ENCODE measurements at regions not wholly inside any gene's neighbourhood (a gene's known extent, or its start where the extent isn't known, plus 50 kb on each side); places are given as distances from the start of the nearest gene placed in this dataset.

GRCh38 chr20:17042122-17042521, 184.7 kb upstream of the PCSK2 start:
- Mint-ChIP-seq H3K36me3 (ENCODE audit: low read depth) (no peaks in the 10 kb centered on the region), H3K4me1 (no peaks in the 10 kb centered on the region), H3K9me3 (peaks cover 7% of the 10 kb centered on the region), H3K4me3 (no peak overlapping the region), H3K27me3 (peaks cover 6% of the 10 kb centered on the region), H3K27ac (no peak overlapping the region)
- ATAC-seq (replicated peaks) = no peak

- H3K9me3 Mint-ChIP-seq = peaks cover 6% of the 10 kb centered on the region
- ATAC-seq (replicated peaks) = no peak
- no peak overlapping the region for H3K27ac Mint-ChIP-seq
- no peaks in the 10 kb centered on the region for H3K4me1 Mint-ChIP-seq
- H3K36me3 Mint-ChIP-seq (ENCODE audit: low read depth) = no peaks in the 10 kb centered on the region
- no peaks in the 10 kb centered on the region for H3K27me3 Mint-ChIP-seq
- no peak overlapping the region for H3K4me3 Mint-ChIP-seq
Observed at GRCh38 chr20:17043323-17043722, 183.5 kb upstream of the PCSK2 start.

GRCh38 chr20:17044891-17045290, 181.9 kb upstream of the PCSK2 start:
- H3K36me3 Mint-ChIP-seq (ENCODE audit: low read depth) = no peaks in the 10 kb centered on the region
- no peak overlapping the region for H3K4me3 Mint-ChIP-seq
- H3K27ac Mint-ChIP-seq = no peak overlapping the region
- H3K4me1 Mint-ChIP-seq = no peaks in the 10 kb centered on the region
- H3K9me3 Mint-ChIP-seq = peaks cover 4% of the 10 kb centered on the region
- no peak for ATAC-seq (replicated peaks)
- H3K27me3 Mint-ChIP-seq = no peaks in the 10 kb centered on the region

GRCh38 chr20:17059465-17059864, 167.4 kb upstream of the PCSK2 start:
- ATAC-seq (replicated peaks) = no peak
- H3K4me3 Mint-ChIP-seq = no peak overlapping the region
- H3K27me3 Mint-ChIP-seq = no peaks in the 10 kb centered on the region
- no peaks in the 10 kb centered on the region for H3K4me1 Mint-ChIP-seq
- H3K36me3 Mint-ChIP-seq (ENCODE audit: low read depth) = no peaks in the 10 kb centered on the region
- H3K9me3 Mint-ChIP-seq = peaks cover 12% of the 10 kb centered on the region
- H3K27ac Mint-ChIP-seq = no peak overlapping the region

- H3K9me3 Mint-ChIP-seq = peaks cover 8% of the 10 kb centered on the region
- no peaks in the 10 kb centered on the region for H3K36me3 Mint-ChIP-seq (ENCODE audit: low read depth)
- ATAC-seq (replicated peaks) = no peak
- H3K4me1 Mint-ChIP-seq = no peaks in the 10 kb centered on the region
- no peaks in the 10 kb centered on the region for H3K27me3 Mint-ChIP-seq
- no peak overlapping the region for H3K4me3 Mint-ChIP-seq
- H3K27ac Mint-ChIP-seq = no peak overlapping the region
Observed at GRCh38 chr20:17061715-17062114, 165.1 kb upstream of the PCSK2 start.

- no peak for ATAC-seq (replicated peaks)
- H3K27me3 Mint-ChIP-seq = no peaks in the 10 kb centered on the region
- H3K36me3 Mint-ChIP-seq (ENCODE audit: low read depth) = no peaks in the 10 kb centered on the region
- no peak overlapping the region for H3K4me3 Mint-ChIP-seq
- no peaks in the 10 kb centered on the region for H3K4me1 Mint-ChIP-seq
- H3K27ac Mint-ChIP-seq = no peak overlapping the region
- H3K9me3 Mint-ChIP-seq = peaks cover 2% of the 10 kb centered on the region
Observed at GRCh38 chr20:17062712-17063111, 164.1 kb upstream of the PCSK2 start.

- Mint-ChIP-seq H3K4me1 (no peaks in the 10 kb centered on the region), H3K36me3 (ENCODE audit: low read depth) (no peaks in the 10 kb centered on the region), H3K9me3 (peaks cover 4% of the 10 kb centered on the region), H3K4me3 (no peak overlapping the region), H3K27ac (no peak overlapping the region), H3K27me3 (no peaks in the 10 kb centered on the region)
- no peak for ATAC-seq (replicated peaks)
Observed at GRCh38 chr20:17066902-17067301, 159.9 kb upstream of the PCSK2 start.

GRCh38 chr20:17068084-17068711, 158.6 kb upstream of the PCSK2 start:
- no peaks in the 10 kb centered on the region for H3K27me3 Mint-ChIP-seq
- peaks cover 7% of the 10 kb centered on the region for H3K9me3 Mint-ChIP-seq
- H3K27ac Mint-ChIP-seq = no peak overlapping the region
- no peaks in the 10 kb centered on the region for H3K36me3 Mint-ChIP-seq (ENCODE audit: low read depth)
- H3K4me1 Mint-ChIP-seq = no peaks in the 10 kb centered on the region
- ATAC-seq (replicated peaks) = no peak
- H3K4me3 Mint-ChIP-seq = no peak overlapping the region

- no peak for ATAC-seq (replicated peaks)
- no peak overlapping the region for H3K4me3 Mint-ChIP-seq
- peaks cover 8% of the 10 kb centered on the region for H3K9me3 Mint-ChIP-seq
- no peak overlapping the region for H3K27ac Mint-ChIP-seq
- no peaks in the 10 kb centered on the region for H3K27me3 Mint-ChIP-seq
- H3K4me1 Mint-ChIP-seq = no peaks in the 10 kb centered on the region
- H3K36me3 Mint-ChIP-seq (ENCODE audit: low read depth) = no peaks in the 10 kb centered on the region
Observed at GRCh38 chr20:17077030-17077429, 149.8 kb upstream of the PCSK2 start.

- H3K27me3 Mint-ChIP-seq = no peaks in the 10 kb centered on the region
- H3K9me3 Mint-ChIP-seq = peaks cover 9% of the 10 kb centered on the region
- no peaks in the 10 kb centered on the region for H3K36me3 Mint-ChIP-seq (ENCODE audit: low read depth)
- no peak overlapping the region for H3K27ac Mint-ChIP-seq
- H3K4me1 Mint-ChIP-seq = no peaks in the 10 kb centered on the region
- ATAC-seq (replicated peaks) = no peak
- H3K4me3 Mint-ChIP-seq = no peak overlapping the region
Observed at GRCh38 chr20:17083738-17084137, 143.1 kb upstream of the PCSK2 start.

- H3K27me3 Mint-ChIP-seq = no peaks in the 10 kb centered on the region
- no peak overlapping the region for H3K4me3 Mint-ChIP-seq
- no peak for ATAC-seq (replicated peaks)
- H3K27ac Mint-ChIP-seq = no peak overlapping the region
- H3K4me1 Mint-ChIP-seq = no peaks in the 10 kb centered on the region
- peaks cover 9% of the 10 kb centered on the region for H3K9me3 Mint-ChIP-seq
- no peaks in the 10 kb centered on the region for H3K36me3 Mint-ChIP-seq (ENCODE audit: low read depth)
Observed at GRCh38 chr20:17084909-17085308, 141.9 kb upstream of the PCSK2 start.

- Mint-ChIP-seq H3K27ac (no peak overlapping the region), H3K4me1 (no peaks in the 10 kb centered on the region), H3K27me3 (no peaks in the 10 kb centered on the region), H3K9me3 (peaks cover 11% of the 10 kb centered on the region), H3K36me3 (ENCODE audit: low read depth) (no peaks in the 10 kb centered on the region), H3K4me3 (no peak overlapping the region)
- ATAC-seq (replicated peaks) = no peak
Observed at GRCh38 chr20:17093782-17094181, 133.1 kb upstream of the PCSK2 start.

GRCh38 chr20:17097603-17098002, 129.2 kb upstream of the PCSK2 start:
- no peak overlapping the region for H3K27ac Mint-ChIP-seq
- no peak for ATAC-seq (replicated peaks)
- H3K9me3 Mint-ChIP-seq = peaks cover 15% of the 10 kb centered on the region
- no peaks in the 10 kb centered on the region for H3K36me3 Mint-ChIP-seq (ENCODE audit: low read depth)
- no peaks in the 10 kb centered on the region for H3K4me1 Mint-ChIP-seq
- H3K27me3 Mint-ChIP-seq = no peaks in the 10 kb centered on the region
- H3K4me3 Mint-ChIP-seq = no peak overlapping the region

GRCh38 chr20:17100506-17100905, 126.3 kb upstream of the PCSK2 start:
- peaks cover 15% of the 10 kb centered on the region for H3K9me3 Mint-ChIP-seq
- H3K36me3 Mint-ChIP-seq (ENCODE audit: low read depth) = no peaks in the 10 kb centered on the region
- H3K27me3 Mint-ChIP-seq = no peaks in the 10 kb centered on the region
- H3K4me3 Mint-ChIP-seq = no peak overlapping the region
- ATAC-seq (replicated peaks) = no peak
- no peaks in the 10 kb centered on the region for H3K4me1 Mint-ChIP-seq
- H3K27ac Mint-ChIP-seq = no peak overlapping the region

- H3K9me3 Mint-ChIP-seq = peaks cover 7% of the 10 kb centered on the region
- H3K36me3 Mint-ChIP-seq (ENCODE audit: low read depth) = no peaks in the 10 kb centered on the region
- H3K27ac Mint-ChIP-seq = no peak overlapping the region
- ATAC-seq (replicated peaks) = no peak
- H3K4me3 Mint-ChIP-seq = no peak overlapping the region
- H3K4me1 Mint-ChIP-seq = no peaks in the 10 kb centered on the region
- no peaks in the 10 kb centered on the region for H3K27me3 Mint-ChIP-seq
Observed at GRCh38 chr20:17107127-17107526, 119.7 kb upstream of the PCSK2 start.

GRCh38 chr20:17108896-17109295, 117.9 kb upstream of the PCSK2 start:
- ATAC-seq (replicated peaks) = no peak
- H3K9me3 Mint-ChIP-seq = peaks cover 7% of the 10 kb centered on the region
- no peaks in the 10 kb centered on the region for H3K36me3 Mint-ChIP-seq (ENCODE audit: low read depth)
- no peak overlapping the region for H3K4me3 Mint-ChIP-seq
- no peak overlapping the region for H3K27ac Mint-ChIP-seq
- H3K4me1 Mint-ChIP-seq = no peaks in the 10 kb centered on the region
- H3K27me3 Mint-ChIP-seq = no peaks in the 10 kb centered on the region

All from activated T-helper 17 cell treated with anti-CD3 and anti-CD28 coated beads, Interleukin-2, amount 50 U/mL, for 72 hours (primary cell).